ENCODE measurements at regions not wholly inside any gene's neighbourhood (a gene's known extent, or its start where the extent isn't known, plus 50 kb on each side); places are given as distances from the start of the nearest gene placed in this dataset.
"Not testable (repeated sequence)": the region's sequence is repeated elsewhere in the genome, so short reads cannot be mapped to it uniquely, and the experiment has no call there.

- no peak for TF ChIP-seq POLR2A (IDR thresholded peaks at IDR 0.05; ENCODE audit: low read depth, low read length)
- no peak for DNase-seq (ENCODE audit: insufficient read length, low spot score)
- FAIRE-seq, result no peak
Observed at GRCh38 chr3:161689584-161690298, 193.1 kb downstream of the OTOL1 start.

GRCh38 chr3:161690299-161690620, 193.7 kb downstream of the OTOL1 start:
- FAIRE-seq, result no peak
- DNase-seq (ENCODE audit: insufficient read length, low spot score), result no peak
- TF ChIP-seq POLR2A (IDR thresholded peaks at IDR 0.05; ENCODE audit: low read depth, low read length), result no peak

GRCh38 chr3:161691677-161692076, 195.1 kb downstream of the OTOL1 start:
- FAIRE-seq, result no peak
- no peak for DNase-seq (ENCODE audit: insufficient read length, low spot score)

GRCh38 chr3:161694682-161695564, 198.3 kb downstream of the OTOL1 start:
- no peak for TF ChIP-seq POLR2A (IDR thresholded peaks at IDR 0.05; ENCODE audit: low read depth, low read length)
- DNase-seq (ENCODE audit: insufficient read length, low spot score) (no peak), FAIRE-seq (no peak)

More at GRCh38 chr3:161691677-161692076, 195.1 kb downstream of the OTOL1 start:
- TF ChIP-seq POLR2A (IDR thresholded peaks at IDR 0.05; ENCODE audit: low read depth, low read length), result no peak

- no peak for TF ChIP-seq POLR2A (IDR thresholded peaks at IDR 0.05; ENCODE audit: low read depth, low read length)
- FAIRE-seq, result no peak
- DNase-seq (ENCODE audit: insufficient read length, low spot score), result no peak
Observed at GRCh38 chr3:161695811-161696210, 199.2 kb downstream of the OTOL1 start.

GRCh38 chr3:161700998-161701397, 204.4 kb downstream of the OTOL1 start:
- no peak for FAIRE-seq
- TF ChIP-seq POLR2A (IDR thresholded peaks at IDR 0.05; ENCODE audit: low read depth, low read length), result no peak
- DNase-seq (ENCODE audit: insufficient read length, low spot score), result no peak

- not testable (repeated sequence) for FAIRE-seq; DNase-seq (ENCODE audit: insufficient read length, low spot score)
Observed at GRCh38 chr3:161707253-161707652, 210.6 kb downstream of the OTOL1 start.

- no peak for TF ChIP-seq POLR2A (IDR thresholded peaks at IDR 0.05; ENCODE audit: low read depth, low read length)
- FAIRE-seq (no peak), DNase-seq (ENCODE audit: insufficient read length, low spot score) (no peak)
Observed at GRCh38 chr3:161713731-161714130, 217.1 kb downstream of the OTOL1 start.

GRCh38 chr3:161731968-161732367, 235.4 kb downstream of the OTOL1 start:
- no peak for TF ChIP-seq POLR2A (IDR thresholded peaks at IDR 0.05; ENCODE audit: low read depth, low read length)
- DNase-seq (ENCODE audit: insufficient read length, low spot score), result no peak

GRCh38 chr3:161737171-161737570, 240.6 kb downstream of the OTOL1 start:
- FAIRE-seq (no peak), DNase-seq (ENCODE audit: insufficient read length, low spot score) (no peak)
- TF ChIP-seq POLR2A (IDR thresholded peaks at IDR 0.05; ENCODE audit: low read depth, low read length), result no peak

More at GRCh38 chr3:161731968-161732367, 235.4 kb downstream of the OTOL1 start:
- no peak for FAIRE-seq

GRCh38 chr3:161740421-161740820, 243.8 kb downstream of the OTOL1 start:
- no peak for TF ChIP-seq POLR2A (IDR thresholded peaks at IDR 0.05; ENCODE audit: low read depth, low read length)
- DNase-seq (ENCODE audit: insufficient read length, low spot score), result no peak
- no peak for FAIRE-seq

- no peak for TF ChIP-seq POLR2A (IDR thresholded peaks at IDR 0.05; ENCODE audit: low read depth, low read length)
- no peak for FAIRE-seq
Observed at GRCh38 chr3:161744366-161744765, 247.8 kb downstream of the OTOL1 start.

GRCh38 chr3:161745741-161746140, 249.1 kb downstream of the OTOL1 start:
- no peak for DNase-seq (ENCODE audit: insufficient read length, low spot score)
- no peak for FAIRE-seq
- TF ChIP-seq POLR2A (IDR thresholded peaks at IDR 0.05; ENCODE audit: low read depth, low read length), result no peak

More at GRCh38 chr3:161744366-161744765, 247.8 kb downstream of the OTOL1 start:
- DNase-seq (ENCODE audit: insufficient read length, low spot score), result no peak

- FAIRE-seq, result no peak
Observed at GRCh38 chr3:161748049-161748448, 251.4 kb downstream of the OTOL1 start.

More at GRCh38 chr3:161748049-161748448, 251.4 kb downstream of the OTOL1 start:
- DNase-seq (ENCODE audit: insufficient read length, low spot score), result no peak
- no peak for TF ChIP-seq POLR2A (IDR thresholded peaks at IDR 0.05; ENCODE audit: low read depth, low read length)
